ENCODE measurements at regions not wholly inside any gene's neighbourhood (a gene's known extent, or its start where the extent isn't known, plus 50 kb on each side); places are given as distances from the start of the nearest gene placed in this dataset.
"Not testable (repeated sequence)": the region's sequence is repeated elsewhere in the genome, so short reads cannot be mapped to it uniquely, and the experiment has no call there.

- no peak for DNase-seq
These were observed 51.0 kb upstream of the RCBTB2 start for GRCh38 chr13:48583859-48584311.

- DNase-seq: peak; percentile 41
These were observed 52.6 kb upstream of the RCBTB2 start for GRCh38 chr13:48585456-48585840.

- DNase-seq: peak; percentile 55
These were observed 53.8 kb upstream of the RCBTB2 start for GRCh38 chr13:48586591-48587103.

- no peak for DNase-seq
These were observed 55.2 kb upstream of the RCBTB2 start for GRCh38 chr13:48588120-48588519.

GRCh38 chr13:48590141-48590901 lies 57.4 kb upstream of the RCBTB2 start:
- no peak for DNase-seq

- DNase-seq: not testable (repeated sequence)
These were observed 58.4 kb upstream of the RCBTB2 start for GRCh38 chr13:48591124-48591872.

GRCh38 chr13:48591889-48592687 lies 59.2 kb upstream of the RCBTB2 start:
- DNase-seq: no peak

- DNase-seq: no peak
These were observed 59.8 kb upstream of the RCBTB2 start for GRCh38 chr13:48592688-48593049.

- no peak for DNase-seq
These were observed 60.2 kb upstream of the CYSLTR2 start for GRCh38 chr13:48593536-48593935.

- no peak for DNase-seq
These were observed 59.5 kb upstream of the CYSLTR2 start for GRCh38 chr13:48594096-48594815.

- no peak for DNase-seq
These were observed 58.0 kb upstream of the CYSLTR2 start for GRCh38 chr13:48595431-48596429.

GRCh38 chr13:48600374-48601364 lies 53.1 kb upstream of the CYSLTR2 start:
- no peak for DNase-seq

GRCh38 chr13:48602296-48603016 lies 51.3 kb upstream of the CYSLTR2 start:
- DNase-seq: no peak

- DNase-seq: no peak
These were observed 50.4 kb upstream of the CYSLTR2 start for GRCh38 chr13:48603375-48603774.
